ENCODE measurements at regions not wholly inside any gene's neighbourhood (a gene's known extent, or its start where the extent isn't known, plus 50 kb on each side); places are given as distances from the start of the nearest gene placed in this dataset.

- H3K36me3 ChIP-seq (ENCODE audit: control insufficient read depth, insufficient read depth, low read length): no peaks in the 10 kb centered on the region
- H3K4me3 ChIP-seq: no peak overlapping the region
- H3K4me1 ChIP-seq (replicated peaks in 1 of 2; ENCODE audit: control insufficient read depth in 2 of 2, insufficient read depth in 2 of 2, low read length in 2 of 2): no peaks in the 10 kb centered on the region
- no peak overlapping the region for H3K4me2 ChIP-seq (ENCODE audit: insufficient read depth, low read length)
- H3K27ac ChIP-seq (ENCODE audit: extremely low read depth, low read depth, low read length): no peak overlapping the region
- POLR2A ChIA-PET: interaction anchor here (0.6 kb wide), 1 partner anchor 56 kb away, joined by 3 read pairs; no protein-coding TSS in a partner anchor
- no TSS peak for BruUV-seq (replicated peaks)
- no peak for TF ChIP-seq ZNF696 (CRISPR knock-in tag; conservative IDR thresholded peaks at IDR 0.05)
- TF ChIP-seq, protein P1, sequence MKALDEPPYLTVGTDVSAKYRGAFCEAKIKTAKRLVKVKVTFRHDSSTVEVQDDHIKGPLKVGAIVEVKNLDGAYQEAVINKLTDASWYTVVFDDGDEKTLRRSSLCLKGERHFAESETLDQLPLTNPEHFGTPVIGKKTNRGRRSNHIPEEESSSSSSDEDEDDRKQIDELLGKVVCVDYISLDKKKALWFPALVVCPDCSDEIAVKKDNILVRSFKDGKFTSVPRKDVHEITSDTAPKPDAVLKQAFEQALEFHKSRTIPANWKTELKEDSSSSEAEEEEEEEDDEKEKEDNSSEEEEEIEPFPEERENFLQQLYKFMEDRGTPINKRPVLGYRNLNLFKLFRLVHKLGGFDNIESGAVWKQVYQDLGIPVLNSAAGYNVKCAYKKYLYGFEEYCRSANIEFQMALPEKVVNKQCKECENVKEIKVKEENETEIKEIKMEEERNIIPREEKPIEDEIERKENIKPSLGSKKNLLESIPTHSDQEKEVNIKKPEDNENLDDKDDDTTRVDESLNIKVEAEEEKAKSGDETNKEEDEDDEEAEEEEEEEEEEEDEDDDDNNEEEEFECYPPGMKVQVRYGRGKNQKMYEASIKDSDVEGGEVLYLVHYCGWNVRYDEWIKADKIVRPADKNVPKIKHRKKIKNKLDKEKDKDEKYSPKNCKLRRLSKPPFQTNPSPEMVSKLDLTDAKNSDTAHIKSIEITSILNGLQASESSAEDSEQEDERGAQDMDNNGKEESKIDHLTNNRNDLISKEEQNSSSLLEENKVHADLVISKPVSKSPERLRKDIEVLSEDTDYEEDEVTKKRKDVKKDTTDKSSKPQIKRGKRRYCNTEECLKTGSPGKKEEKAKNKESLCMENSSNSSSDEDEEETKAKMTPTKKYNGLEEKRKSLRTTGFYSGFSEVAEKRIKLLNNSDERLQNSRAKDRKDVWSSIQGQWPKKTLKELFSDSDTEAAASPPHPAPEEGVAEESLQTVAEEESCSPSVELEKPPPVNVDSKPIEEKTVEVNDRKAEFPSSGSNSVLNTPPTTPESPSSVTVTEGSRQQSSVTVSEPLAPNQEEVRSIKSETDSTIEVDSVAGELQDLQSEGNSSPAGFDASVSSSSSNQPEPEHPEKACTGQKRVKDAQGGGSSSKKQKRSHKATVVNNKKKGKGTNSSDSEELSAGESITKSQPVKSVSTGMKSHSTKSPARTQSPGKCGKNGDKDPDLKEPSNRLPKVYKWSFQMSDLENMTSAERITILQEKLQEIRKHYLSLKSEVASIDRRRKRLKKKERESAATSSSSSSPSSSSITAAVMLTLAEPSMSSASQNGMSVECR (CRISPR knock-in tag; IDR thresholded peaks at IDR 0.05): no peak
- TF ChIP-seq ARID3A (IDR thresholded peaks at IDR 0.05; ENCODE audit: borderline replicate concordance, low read depth, low read length): no peak
- TF ChIP-seq CEBPG (CRISPR knock-in tag; IDR thresholded peaks at IDR 0.05): no peak
- TF ChIP-seq CEBPG (tag; conservative IDR thresholded peaks at IDR 0.05 in 1 of 2, IDR thresholded peaks at IDR 0.05 in 1 of 2): no peak
- no peak for FAIRE-seq
- in situ Hi-C loops (cut with MboI): no loop called here
- intact Hi-C loops (cut with micrococcal nuclease): no loop called here
- no peaks in the 10 kb centered on the region for H3K9me3 ChIP-seq (replicated peaks; ENCODE audit: control insufficient read depth, insufficient read depth, low read depth, low read length)
- H3K27me3 ChIP-seq (ENCODE audit: control insufficient read depth in 2 of 2, insufficient read depth in 2 of 2, low read length in 2 of 2): no peaks in the 10 kb centered on the region
- no peak overlapping the region for H3K9ac ChIP-seq (ENCODE audit: insufficient read depth in 1 of 2, low read depth in 2 of 2, low read length in 2 of 2)
- H2AFZ ChIP-seq (ENCODE audit: low read depth, low read length): no peak overlapping the region
- no peaks in the 10 kb centered on the region for H3K79me2 ChIP-seq (ENCODE audit: control insufficient read depth, insufficient read depth, low read length)
- CTCF ChIA-PET (ENCODE audit: low intra/inter-chr PET ratio): no interaction called here
- no peak for ATAC-seq
- H3K9me1 ChIP-seq (ENCODE audit: control insufficient read depth, insufficient read depth, low read length): no peaks in the 10 kb centered on the region
- no peak for DNase-seq (ENCODE audit: extremely low read depth in 1 of 4, low spot score in 3 of 4)
- H4K20me1 ChIP-seq (replicated peaks; ENCODE audit: control insufficient read depth, insufficient read depth, low read length): no peaks in the 10 kb centered on the region
Measured at GRCh38 chr6:115358616-115359015, 702.1 kb downstream of the FRK start.

Measured in K562 (cell line).